Activated CD8-positive, alpha-beta memory T cell treated with anti-CD3 and anti-CD28 coated beads for 24 hours (primary cell): ENCODE measurements at regions not wholly inside any gene's neighbourhood (a gene's known extent, or its start where the extent isn't known, plus 50 kb on each side); places are given as distances from the start of the nearest gene placed in this dataset.

Source experiments
- DNase-seq: peaks from one replicate; pipeline ENCODE4 v3.0.0-alpha.2; 2020

GRCh38 chr10:10110844-10111490, 906.7 kb upstream of the CELF2 start:
- DNase-seq: no peak

- no peak for DNase-seq
Observed at GRCh38 chr10:10118131-10118530, 899.5 kb upstream of the CELF2 start.

DNA sequence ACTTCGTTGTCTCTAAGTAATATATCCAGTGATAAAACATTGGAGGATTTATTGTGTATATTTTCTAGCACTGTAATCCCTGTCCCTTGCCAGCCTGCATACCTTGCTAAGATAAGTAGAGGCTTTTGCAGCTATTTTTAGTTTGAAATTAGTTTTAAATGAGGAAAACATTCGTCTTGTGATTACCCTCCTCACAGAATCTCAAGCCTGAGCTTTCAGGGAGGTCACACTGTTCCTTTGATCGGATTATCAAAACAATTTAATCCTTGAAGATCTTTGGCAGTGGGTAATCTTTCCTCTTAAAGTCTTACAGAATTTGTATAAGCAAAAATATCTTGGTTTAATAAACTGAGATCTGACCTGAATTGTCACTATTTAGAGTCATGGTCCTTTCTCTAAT, 897.0 kb upstream of the CELF2 start:
- DNase-seq: no peak

DNA sequence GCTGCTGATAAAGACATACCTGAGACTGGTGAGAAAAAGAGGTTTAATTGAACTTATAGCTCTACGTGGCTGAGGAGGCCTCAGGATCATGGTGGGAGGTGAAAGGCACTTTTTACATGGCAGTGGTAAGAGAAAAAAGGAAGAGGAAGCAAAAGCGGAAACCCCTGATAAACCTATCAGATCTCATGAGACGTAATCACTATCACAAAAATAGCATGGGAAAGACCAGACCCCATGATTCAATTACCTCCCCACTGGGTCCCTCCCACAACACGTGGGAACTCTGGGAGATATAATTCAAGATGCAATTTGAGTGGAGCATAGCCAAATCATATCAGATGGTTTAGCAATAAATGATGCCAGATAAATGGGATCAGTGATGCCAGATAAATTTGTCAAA, 892.0 kb upstream of the CELF2 start:
- DNase-seq: no peak

GRCh38 chr10:10126218-10126617, 891.5 kb upstream of the CELF2 start:
- DNase-seq: no peak

GRCh38 chr10:10128387-10128786, 889.3 kb upstream of the CELF2 start:
- DNase-seq: no peak

GRCh38 chr10:10130686-10131085, 887.0 kb upstream of the CELF2 start:
- no peak for DNase-seq

GRCh38 chr10:10132009-10132408, 885.7 kb upstream of the CELF2 start:
- DNase-seq: no peak

- no peak for DNase-seq
Observed at GRCh38 chr10:10133281-10133680, 884.4 kb upstream of the CELF2 start.

DNA sequence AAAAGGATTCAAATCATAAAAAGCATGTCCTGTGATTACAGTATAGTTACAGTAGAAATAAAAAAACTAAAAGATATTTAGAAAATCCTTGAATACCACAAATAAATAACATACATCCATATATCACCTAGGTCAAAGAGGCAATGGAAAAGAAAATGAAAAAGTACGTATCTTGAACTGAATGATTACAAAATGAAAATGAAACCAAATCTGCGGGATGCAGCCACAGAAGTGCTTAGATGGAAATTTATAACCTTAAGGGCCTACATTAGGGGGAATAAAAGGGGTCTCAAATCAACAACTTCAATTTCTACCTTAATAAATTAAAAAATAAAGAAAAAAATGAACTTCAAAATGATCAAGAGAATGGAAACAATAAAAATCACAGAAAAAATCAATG, 879.0 kb upstream of the CELF2 start:
- no peak for DNase-seq

GRCh38 chr10:10141782-10142382, 875.8 kb upstream of the CELF2 start:
- no peak for DNase-seq

GRCh38 chr10:10146604-10147003, 871.1 kb upstream of the CELF2 start:
- DNase-seq: no peak

GRCh38 chr10:10149899-10150298, 867.8 kb upstream of the CELF2 start:
- no peak for DNase-seq

- DNase-seq: no peak
Observed at GRCh38 chr10:10156917-10157600, 860.6 kb upstream of the CELF2 start.

DNA sequence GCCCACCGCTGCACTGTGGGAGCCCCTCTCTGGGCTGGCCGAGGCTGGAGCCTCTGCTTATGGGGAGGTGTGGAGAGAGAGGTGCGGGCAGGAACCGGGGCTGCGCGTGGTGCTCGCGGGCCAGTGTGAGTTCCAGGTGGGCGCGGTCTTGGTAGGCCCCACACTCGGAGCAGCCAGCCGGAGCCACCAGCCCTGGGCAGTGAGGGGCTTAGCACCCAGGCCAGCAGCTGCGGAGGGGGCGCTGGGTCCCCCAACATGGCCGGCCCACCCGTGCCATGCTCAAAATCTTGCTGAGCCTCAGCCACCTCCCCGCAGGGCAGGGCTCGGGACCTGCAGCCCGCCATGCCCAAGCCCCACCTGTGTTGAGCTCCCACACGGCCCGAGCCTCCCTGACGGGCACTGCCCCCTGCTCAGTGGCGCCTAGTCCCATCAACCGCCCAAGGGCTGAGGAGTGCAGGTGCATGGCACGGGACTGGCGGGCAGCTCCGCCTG, 856.8 kb upstream of the CELF2 start:
- DNase-seq: no peak

- DNase-seq: no peak
Observed at GRCh38 chr10:10164848-10165247, 852.8 kb upstream of the CELF2 start.

DNA sequence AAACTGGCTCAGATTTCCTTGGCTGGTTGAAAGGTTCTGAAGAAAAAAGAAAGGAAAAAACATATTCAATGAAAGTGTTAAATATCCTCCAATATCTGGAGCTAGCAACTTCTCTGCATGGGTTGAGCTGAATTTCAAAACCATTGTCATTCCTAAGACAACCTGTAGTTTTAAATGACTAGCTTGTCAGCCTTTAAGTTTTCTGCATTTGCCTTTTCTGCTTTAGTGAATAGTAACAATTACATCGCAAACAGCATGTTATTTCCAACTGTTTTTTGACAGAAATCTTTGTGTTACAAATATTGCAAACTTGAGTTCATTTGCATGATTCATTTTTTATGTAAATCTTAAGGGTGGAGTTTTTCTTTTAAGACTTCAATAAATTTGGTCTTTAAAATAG, 852.3 kb upstream of the CELF2 start:
- no peak for DNase-seq

DNA sequence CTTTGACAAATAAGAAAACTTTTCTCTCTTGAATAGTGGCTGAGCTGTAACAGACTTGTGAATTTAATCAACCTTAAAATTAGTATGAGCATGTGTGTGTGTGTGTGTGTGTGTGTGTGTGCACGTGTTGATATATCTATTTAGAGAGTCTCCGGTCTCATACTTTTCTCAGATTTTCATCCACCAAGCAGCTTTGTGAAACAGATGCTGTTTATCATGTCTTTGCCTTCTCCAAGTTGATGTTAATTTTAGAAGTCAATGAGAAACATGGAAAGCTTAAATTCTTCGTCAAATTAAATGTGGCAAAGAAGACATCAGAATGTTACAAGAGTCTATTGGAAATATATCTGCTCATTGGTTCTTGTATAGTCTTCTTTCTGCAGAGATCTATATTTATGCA, 839.2 kb upstream of the CELF2 start:
- no peak for DNase-seq

DNA sequence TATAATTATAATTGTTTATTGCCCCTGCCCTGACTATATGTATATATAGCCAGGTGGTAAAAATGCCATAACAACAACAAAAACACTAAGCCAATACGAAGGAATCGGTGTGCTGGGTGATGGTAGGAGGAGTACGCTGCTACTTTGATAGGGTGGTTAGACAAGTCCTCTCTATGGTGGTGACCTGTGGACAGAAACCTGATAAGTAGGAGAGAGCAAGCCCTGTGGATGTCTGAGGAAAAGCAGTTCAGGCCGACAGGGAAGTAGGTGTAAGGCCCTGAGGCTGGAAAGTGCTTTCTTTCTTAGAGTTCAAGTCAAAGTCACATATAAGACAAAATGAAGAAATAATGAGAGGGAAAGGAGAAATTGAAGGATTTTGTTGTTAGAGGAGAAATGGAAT, 823.8 kb upstream of the CELF2 start:
- DNase-seq: no peak

DNA sequence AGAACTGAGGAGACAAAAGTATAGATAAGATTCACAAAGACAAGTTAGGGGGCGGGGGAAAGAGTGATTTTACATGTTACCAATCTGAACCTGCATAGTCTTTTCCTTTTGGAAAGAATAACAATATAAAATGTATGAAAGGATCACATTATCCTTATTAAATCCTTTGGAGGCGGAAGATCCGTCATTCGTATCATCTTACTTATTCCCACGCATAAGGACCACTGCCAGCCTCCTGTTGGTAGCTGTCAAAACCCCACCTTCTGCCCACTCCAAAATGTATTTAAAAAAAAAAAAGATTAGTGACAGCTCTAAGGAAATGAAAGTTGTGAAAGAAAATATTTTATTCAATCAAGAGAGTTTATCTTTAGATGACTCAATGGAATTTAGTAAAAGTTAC, 821.0 kb upstream of the CELF2 start:
- no peak for DNase-seq

GRCh38 chr10:10197423-10197822, 820.2 kb upstream of the CELF2 start:
- no peak for DNase-seq

DNA sequence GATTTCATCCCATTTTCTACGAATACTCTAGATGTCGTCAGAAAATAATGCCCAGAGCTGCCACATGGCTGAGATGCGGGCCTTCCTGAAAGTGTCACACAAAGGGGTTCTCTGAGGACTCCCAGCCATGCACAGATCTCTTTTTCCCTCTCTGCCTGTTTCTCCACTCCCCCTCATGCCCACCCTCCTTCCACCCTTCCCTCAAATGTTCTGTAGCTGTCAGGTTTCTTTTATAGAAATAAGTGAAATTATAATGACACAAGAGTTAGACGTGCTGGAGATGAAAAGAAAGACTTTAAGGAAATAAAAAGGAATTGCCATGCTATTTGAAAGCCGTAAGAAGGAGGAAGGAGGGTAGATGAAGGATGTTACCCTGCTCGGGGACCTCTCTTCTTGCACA, 819.3 kb upstream of the CELF2 start:
- no peak for DNase-seq

- no peak for DNase-seq
Observed at GRCh38 chr10:10204415-10204814, 813.3 kb upstream of the CELF2 start.

GRCh38 chr10:10205906-10206305, 811.8 kb upstream of the CELF2 start:
- no peak for DNase-seq
